MM.1S (cell line): ENCODE measurements at regions not wholly inside any gene's neighbourhood (a gene's known extent, or its start where the extent isn't known, plus 50 kb on each side); places are given as distances from the start of the nearest gene placed in this dataset.

Experiments used
- DNase-seq: peaks from one replicate; pipeline ENCODE4 v3.0.0-alpha.2; 2015
- H2AFZ ChIP-seq: fragments of 300-600 bp; sonication (generic); 2 replicates; pipeline ENCODE4 v1.6.0; 2016; ENCODE audit warnings: antibody characterized with exemption, low read length
- H3F3A ChIP-seq: fragments of 300-600 bp; sonication (generic); 2 replicates; pipeline ENCODE4 v1.6.1; 2016; ENCODE audit warnings: mild to moderate bottlenecking, antibody characterized with exemption, low read length, moderate library complexity, mixed read lengths; ENCODE audit not compliant: insufficient read depth
- H3K27ac ChIP-seq: fragments of 300-600 bp; sonication (generic); 2 replicates; pipeline ENCODE4 v1.5.1; 2016; ENCODE audit warnings: mild to moderate bottlenecking, low read length
- H3K27me3 ChIP-seq: fragments of 300-600 bp; sonication (generic); replicated peaks from 2 replicates; pipeline ENCODE4 v1.6.0; 2016; ENCODE audit warnings: low read length; ENCODE audit not compliant: insufficient read depth
- H3K36me3 ChIP-seq: fragments of 300-600 bp; sonication (generic); replicated peaks from 2 replicates; pipeline ENCODE4 v1.6.1; 2016; ENCODE audit warnings: mild to moderate bottlenecking, low read length, mixed read lengths; ENCODE audit not compliant: insufficient read depth
- H3K4me1 ChIP-seq: fragments of 300-600 bp; sonication (generic); 2 replicates; pipeline ENCODE4 v1.6.1; 2016; ENCODE audit warnings: low read length, mixed read lengths
- H3K4me2 ChIP-seq: fragments of 300-600 bp; sonication (generic); 2 replicates; pipeline ENCODE4 v1.6.0; 2016; ENCODE audit warnings: low read depth, low read length
- H3K4me3 ChIP-seq: fragments of 300-600 bp; sonication (generic); 2 replicates; pipeline ENCODE4 v1.5.1; 2016; ENCODE audit warnings: low read length, mixed read lengths
- H3K79me2 ChIP-seq: fragments of 300-600 bp; sonication (generic); 2 replicates; pipeline ENCODE4 v1.6.1; 2016; ENCODE audit warnings: mixed run types, low read length, mixed read lengths
- H3K9ac ChIP-seq: fragments of 300-600 bp; sonication (generic); 2 replicates; pipeline ENCODE4 v1.6.1; 2016; ENCODE audit warnings: low read length, mixed read lengths
- H3K9me2 ChIP-seq: fragments of 300-600 bp; sonication (generic); replicated peaks from 2 replicates; pipeline ENCODE4 v1.6.1; 2016; ENCODE audit warnings: mild to moderate bottlenecking, low read length, mixed read lengths; ENCODE audit not compliant: insufficient read depth
- H3K9me3 ChIP-seq: fragments of 300-600 bp; sonication (generic); replicated peaks from 2 replicates; pipeline ENCODE4 v1.6.1; 2016; ENCODE audit warnings: mild to moderate bottlenecking, low read length, mixed read lengths; ENCODE audit not compliant: insufficient read depth
- H4K20me1 ChIP-seq: fragments of 300-600 bp; sonication (generic); 2 replicates; pipeline ENCODE4 v1.6.1; 2016; ENCODE audit warnings: mild to moderate bottlenecking, low read length, moderate library complexity, mixed read lengths; ENCODE audit not compliant: insufficient read depth
- CTCF ChIP-seq: fragments of 300-600 bp; sonication (generic); IDR thresholded peaks from 2 replicates; pipeline ENCODE4 v1.5.1; 2016; ENCODE audit warnings: antibody characterized with exemption, low read length, mixed read lengths
- EZH2 ChIP-seq: fragments of 300-600 bp; sonication (generic); optimal IDR thresholded peaks from 2 replicates; pipeline ENCODE3; 2017; ENCODE audit warnings: low read depth, mild to moderate bottlenecking, antibody characterized with exemption, low read length, mixed read lengths
- EZH2phosphoT487 ChIP-seq: fragments of 300-600 bp; sonication (generic); IDR thresholded peaks from 2 replicates; pipeline ENCODE4 v1.6.1; 2018; ENCODE audit warnings: antibody characterized with exemption, low read length

GRCh38 chr6:15948930-15949900 lies 179.7 kb upstream of the MYLIP start:
- no peaks in the 10 kb centered on the region for H3K9me2 ChIP-seq
- H3K4me3 ChIP-seq = no peak overlapping the region
- H3K79me2 ChIP-seq = no peaks in the 10 kb centered on the region
- H3K9ac ChIP-seq = no peak overlapping the region
- no peak overlapping the region for H3K4me2 ChIP-seq
- H3K36me3 ChIP-seq = no peaks in the 10 kb centered on the region
- no peak for DNase-seq
- TF ChIP-seq EZH2 = no peak
- no peak for TF ChIP-seq CTCF
- TF ChIP-seq EZH2phosphoT487 = no peak
- H3K27ac ChIP-seq = no peak overlapping the region
- H3K4me1 ChIP-seq = peaks cover 32% of the 10 kb centered on the region
- H3K9me3 ChIP-seq = no peaks in the 10 kb centered on the region
- no peaks in the 10 kb centered on the region for H4K20me1 ChIP-seq
- H3K27me3 ChIP-seq = no peaks in the 10 kb centered on the region
- peaks cover 6% of the 10 kb centered on the region; the same call in 1 of the 2 replicates for H3F3A ChIP-seq
- H2AFZ ChIP-seq = no peak overlapping the region

DNA sequence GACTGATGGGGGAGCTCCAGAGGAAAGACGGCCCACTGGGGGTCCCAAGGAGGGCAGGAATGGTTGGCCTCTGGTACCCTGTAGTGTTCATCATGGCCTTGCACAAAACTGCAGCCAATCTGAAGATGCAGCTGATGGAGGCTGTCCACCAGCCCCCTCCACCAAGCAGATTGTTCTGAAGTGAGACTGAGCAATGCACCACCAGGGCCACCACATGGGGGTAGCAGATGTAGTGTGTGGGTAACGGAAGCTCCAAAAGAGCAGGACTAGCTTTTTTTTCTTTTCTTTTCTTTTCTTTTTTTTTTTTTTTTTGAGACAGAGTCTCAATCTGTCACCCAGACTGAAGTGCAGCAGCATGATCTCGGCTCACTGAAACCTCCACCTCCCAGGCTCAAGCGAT lies 181.0 kb upstream of the MYLIP start:
- TF ChIP-seq EZH2phosphoT487 (no peak), EZH2 (no peak), CTCF (no peak)
- Histone ChIP-seq H3K79me2 (no peaks in the 10 kb centered on the region), H3K4me2 (no peak overlapping the region)

GRCh38 chr6:15947436-15947835 lies 181.4 kb upstream of the MYLIP start:
- Histone ChIP-seq H2AFZ (no peak overlapping the region), H3K36me3 (no peaks in the 10 kb centered on the region), H3K9me3 (no peaks in the 10 kb centered on the region), H4K20me1 (no peaks in the 10 kb centered on the region), H3K27ac (no peak overlapping the region), H3K79me2 (no peaks in the 10 kb centered on the region), H3K4me2 (no peak overlapping the region), H3K4me1 (peaks cover 17% of the 10 kb centered on the region), H3F3A (no peaks in the 10 kb centered on the region), H3K9ac (no peak overlapping the region), H3K9me2 (no peaks in the 10 kb centered on the region), H3K4me3 (no peak overlapping the region), H3K27me3 (no peaks in the 10 kb centered on the region)
- DNase-seq = no peak
- TF ChIP-seq EZH2phosphoT487 (no peak), CTCF (no peak), EZH2 (no peak)

More for the DNA sequence above, 181.0 kb upstream of the MYLIP start:
- Histone ChIP-seq H3K36me3 (no peaks in the 10 kb centered on the region), H4K20me1 (no peaks in the 10 kb centered on the region), H3K27me3 (no peaks in the 10 kb centered on the region), H3K9me2 (no peaks in the 10 kb centered on the region), H3K27ac (no peak overlapping the region), H3K9me3 (no peaks in the 10 kb centered on the region), H3F3A (no peaks in the 10 kb centered on the region), H2AFZ (no peak overlapping the region), H3K4me1 (peaks cover 22% of the 10 kb centered on the region), H3K9ac (no peak overlapping the region), H3K4me3 (no peak overlapping the region)
- no peak for DNase-seq
